ENCODE measurements at regions not wholly inside any gene's neighbourhood (a gene's known extent, or its start where the extent isn't known, plus 50 kb on each side); places are given as distances from the start of the nearest gene placed in this dataset.

DNA sequence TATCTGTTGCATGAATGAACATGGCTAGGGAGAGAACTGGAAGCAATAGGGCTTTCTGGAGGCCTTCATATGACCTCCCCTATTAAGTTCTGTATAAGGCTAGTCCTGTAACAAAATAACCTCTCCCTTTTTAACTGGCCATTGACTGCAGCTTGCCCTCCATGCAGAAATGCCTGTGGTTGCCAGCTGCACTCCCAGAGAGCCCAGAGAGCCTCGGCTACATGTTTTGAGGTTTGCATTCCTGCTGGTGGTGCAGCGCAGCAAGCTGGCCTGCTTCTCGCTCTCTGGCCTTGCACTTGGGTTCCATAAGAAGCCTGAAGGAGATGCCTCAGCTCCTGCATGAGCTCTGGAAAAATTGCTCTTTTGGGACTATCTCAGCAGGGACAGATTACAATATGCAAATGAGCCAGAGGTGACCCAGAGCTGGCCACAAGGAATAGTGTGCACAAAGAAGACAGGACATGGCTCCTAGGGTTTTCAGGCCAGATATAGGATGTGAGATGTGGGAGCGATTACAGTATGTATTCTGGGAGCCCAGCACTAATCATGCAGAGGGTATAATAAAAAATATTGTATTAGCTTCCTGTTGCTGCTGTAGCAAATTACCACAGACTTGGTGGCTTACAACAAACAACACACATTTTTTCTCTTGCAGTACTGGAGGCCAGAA, 186.7 kb downstream of the INSIG2 start:
- WGBS = 90% methylated on average over 4 of the region's 4 CpGs
- no peak overlapping the region for H3K27ac ChIP-seq (ENCODE audit: low read depth in 1 of 2, low read length in 1 of 2)
- H3K9me3 ChIP-seq (ENCODE audit: control insufficient read depth in 2 of 2, insufficient read depth in 1 of 2, low read length in 1 of 2) = no peaks in the 10 kb centered on the region
- no peaks in the 10 kb centered on the region for H3K36me3 ChIP-seq (ENCODE audit: control insufficient read depth in 2 of 2, insufficient read depth in 2 of 2, low read length in 1 of 2)
- DNase-seq (ENCODE audit: low read depth in 6 of 9, low spot score in 9 of 9) = no peak
- no peak overlapping the region for H3K4me3 ChIP-seq (ENCODE audit: low read length in 2 of 2)
- H3K27me3 ChIP-seq (ENCODE audit: control insufficient read depth in 2 of 2, insufficient read depth in 1 of 2, low read length in 1 of 2) = no peaks in the 10 kb centered on the region
- no peaks in the 10 kb centered on the region for H3K4me1 ChIP-seq (ENCODE audit: control insufficient read depth in 2 of 2, insufficient read depth in 2 of 2, low read length in 2 of 2)

- Histone ChIP-seq H3K36me3 (ENCODE audit: control insufficient read depth in 2 of 2, insufficient read depth in 2 of 2, low read length in 1 of 2) (no peaks in the 10 kb centered on the region), H3K9me3 (ENCODE audit: control insufficient read depth in 2 of 2, insufficient read depth in 1 of 2, low read length in 1 of 2) (no peaks in the 10 kb centered on the region), H3K4me3 (ENCODE audit: low read length in 2 of 2) (no peak overlapping the region), H3K4me1 (ENCODE audit: control insufficient read depth in 2 of 2, insufficient read depth in 2 of 2, low read length in 2 of 2) (no peaks in the 10 kb centered on the region), H3K27ac (ENCODE audit: low read depth in 1 of 2, low read length in 1 of 2) (no peak overlapping the region), H3K27me3 (ENCODE audit: control insufficient read depth in 2 of 2, insufficient read depth in 1 of 2, low read length in 1 of 2) (no peaks in the 10 kb centered on the region)
- WGBS = 93% methylated on average over 5 of the region's 5 CpGs
- DNase-seq (ENCODE audit: low read depth in 6 of 9, low spot score in 9 of 9) = no peak
Observed at GRCh38 chr2:118272391-118272790, 184.1 kb downstream of the INSIG2 start.

- Histone ChIP-seq H3K27ac (ENCODE audit: low read depth in 1 of 2, low read length in 1 of 2) (no peak overlapping the region), H3K4me1 (ENCODE audit: control insufficient read depth in 2 of 2, insufficient read depth in 2 of 2, low read length in 2 of 2) (no peaks in the 10 kb centered on the region), H3K9me3 (ENCODE audit: control insufficient read depth in 2 of 2, insufficient read depth in 1 of 2, low read length in 1 of 2) (no peaks in the 10 kb centered on the region), H3K36me3 (ENCODE audit: control insufficient read depth in 2 of 2, insufficient read depth in 2 of 2, low read length in 1 of 2) (no peaks in the 10 kb centered on the region), H3K4me3 (ENCODE audit: low read length in 2 of 2) (no peak overlapping the region), H3K27me3 (ENCODE audit: control insufficient read depth in 2 of 2, insufficient read depth in 1 of 2, low read length in 1 of 2) (no peaks in the 10 kb centered on the region)
- DNase-seq (ENCODE audit: low read depth in 6 of 9, low spot score in 9 of 9) = no peak
- WGBS = 84% methylated on average over 9 of the region's 9 CpGs
Observed at GRCh38 chr2:118269408-118270051, 181.3 kb downstream of the INSIG2 start.

GRCh38 chr2:118268268-118268667, 180.0 kb downstream of the INSIG2 start:
- no peak overlapping the region for H3K4me3 ChIP-seq (ENCODE audit: low read length in 2 of 2)
- 74% methylated on average over 5 of the region's 5 CpGs for WGBS
- no peaks in the 10 kb centered on the region for H3K4me1 ChIP-seq (ENCODE audit: control insufficient read depth in 2 of 2, insufficient read depth in 2 of 2, low read length in 2 of 2)
- H3K36me3 ChIP-seq (ENCODE audit: control insufficient read depth in 2 of 2, insufficient read depth in 2 of 2, low read length in 1 of 2) = no peaks in the 10 kb centered on the region
- no peaks in the 10 kb centered on the region for H3K9me3 ChIP-seq (ENCODE audit: control insufficient read depth in 2 of 2, insufficient read depth in 1 of 2, low read length in 1 of 2)
- H3K27me3 ChIP-seq (ENCODE audit: control insufficient read depth in 2 of 2, insufficient read depth in 1 of 2, low read length in 1 of 2) = no peaks in the 10 kb centered on the region
- H3K27ac ChIP-seq (ENCODE audit: low read depth in 1 of 2, low read length in 1 of 2) = no peak overlapping the region
- no peak for DNase-seq (ENCODE audit: low read depth in 6 of 9, low spot score in 9 of 9)

- no peaks in the 10 kb centered on the region for H3K27me3 ChIP-seq (ENCODE audit: control insufficient read depth in 2 of 2, insufficient read depth in 1 of 2, low read length in 1 of 2)
- no peak overlapping the region for H3K27ac ChIP-seq (ENCODE audit: low read depth in 1 of 2, low read length in 1 of 2)
- 97% methylated on average over 3 of the region's 3 CpGs for WGBS
- no peaks in the 10 kb centered on the region for H3K4me1 ChIP-seq (ENCODE audit: control insufficient read depth in 2 of 2, insufficient read depth in 2 of 2, low read length in 2 of 2)
- no peak overlapping the region for H3K4me3 ChIP-seq (ENCODE audit: low read length in 2 of 2)
- no peaks in the 10 kb centered on the region for H3K36me3 ChIP-seq (ENCODE audit: control insufficient read depth in 2 of 2, insufficient read depth in 2 of 2, low read length in 1 of 2)
- no peaks in the 10 kb centered on the region for H3K9me3 ChIP-seq (ENCODE audit: control insufficient read depth in 2 of 2, insufficient read depth in 1 of 2, low read length in 1 of 2)
- DNase-seq (ENCODE audit: low read depth in 6 of 9, low spot score in 9 of 9) = no peak
Observed at GRCh38 chr2:118265873-118266455, 177.7 kb downstream of the INSIG2 start.

- Histone ChIP-seq H3K36me3 (ENCODE audit: control insufficient read depth in 2 of 2, insufficient read depth in 2 of 2, low read length in 1 of 2) (no peaks in the 10 kb centered on the region), H3K27ac (ENCODE audit: low read depth in 1 of 2, low read length in 1 of 2) (no peak overlapping the region), H3K4me1 (ENCODE audit: control insufficient read depth in 2 of 2, insufficient read depth in 2 of 2, low read length in 2 of 2) (no peaks in the 10 kb centered on the region), H3K9me3 (ENCODE audit: control insufficient read depth in 2 of 2, insufficient read depth in 1 of 2, low read length in 1 of 2) (no peaks in the 10 kb centered on the region), H3K27me3 (ENCODE audit: control insufficient read depth in 2 of 2, insufficient read depth in 1 of 2, low read length in 1 of 2) (no peaks in the 10 kb centered on the region), H3K4me3 (ENCODE audit: low read length in 2 of 2) (no peak overlapping the region)
- DNase-seq (ENCODE audit: low read depth in 6 of 9, low spot score in 9 of 9) = no peak
- WGBS = 94% methylated on average over 7 of the region's 7 CpGs
Observed at GRCh38 chr2:118264232-118264990, 176.1 kb downstream of the INSIG2 start.

GRCh38 chr2:118257696-118258095, 169.4 kb downstream of the INSIG2 start:
- Histone ChIP-seq H3K27ac (ENCODE audit: low read depth in 1 of 2, low read length in 1 of 2) (no peak overlapping the region), H3K9me3 (ENCODE audit: control insufficient read depth in 2 of 2, insufficient read depth in 1 of 2, low read length in 1 of 2) (no peaks in the 10 kb centered on the region), H3K27me3 (ENCODE audit: control insufficient read depth in 2 of 2, insufficient read depth in 1 of 2, low read length in 1 of 2) (peaks cover 0 to 2% of the 10 kb centered on the region in 2 donors), H3K36me3 (ENCODE audit: control insufficient read depth in 2 of 2, insufficient read depth in 2 of 2, low read length in 1 of 2) (no peaks in the 10 kb centered on the region), H3K4me3 (ENCODE audit: low read length in 2 of 2) (no peak overlapping the region), H3K4me1 (ENCODE audit: control insufficient read depth in 2 of 2, insufficient read depth in 2 of 2, low read length in 2 of 2) (no peaks in the 10 kb centered on the region)
- 94% methylated on average over 2 of the region's 2 CpGs for WGBS
- no peak for DNase-seq (ENCODE audit: low read depth in 6 of 9, low spot score in 9 of 9)

GRCh38 chr2:118255771-118256372, 167.6 kb downstream of the INSIG2 start:
- no peak overlapping the region for H3K4me3 ChIP-seq (ENCODE audit: low read length in 2 of 2)
- 61% methylated on average over 5 of the region's 5 CpGs for WGBS
- no peaks in the 10 kb centered on the region for H3K36me3 ChIP-seq (ENCODE audit: control insufficient read depth in 2 of 2, insufficient read depth in 2 of 2, low read length in 1 of 2)
- H3K4me1 ChIP-seq (ENCODE audit: control insufficient read depth in 2 of 2, insufficient read depth in 2 of 2, low read length in 2 of 2) = no peaks in the 10 kb centered on the region
- H3K27me3 ChIP-seq (ENCODE audit: control insufficient read depth in 2 of 2, insufficient read depth in 1 of 2, low read length in 1 of 2) = peaks cover 0 to 2% of the 10 kb centered on the region in 2 donors
- H3K9me3 ChIP-seq (ENCODE audit: control insufficient read depth in 2 of 2, insufficient read depth in 1 of 2, low read length in 1 of 2) = no peaks in the 10 kb centered on the region
- no peak for DNase-seq (ENCODE audit: low read depth in 6 of 9, low spot score in 9 of 9)
- H3K27ac ChIP-seq (ENCODE audit: low read depth in 1 of 2, low read length in 1 of 2) = no peak overlapping the region

DNA sequence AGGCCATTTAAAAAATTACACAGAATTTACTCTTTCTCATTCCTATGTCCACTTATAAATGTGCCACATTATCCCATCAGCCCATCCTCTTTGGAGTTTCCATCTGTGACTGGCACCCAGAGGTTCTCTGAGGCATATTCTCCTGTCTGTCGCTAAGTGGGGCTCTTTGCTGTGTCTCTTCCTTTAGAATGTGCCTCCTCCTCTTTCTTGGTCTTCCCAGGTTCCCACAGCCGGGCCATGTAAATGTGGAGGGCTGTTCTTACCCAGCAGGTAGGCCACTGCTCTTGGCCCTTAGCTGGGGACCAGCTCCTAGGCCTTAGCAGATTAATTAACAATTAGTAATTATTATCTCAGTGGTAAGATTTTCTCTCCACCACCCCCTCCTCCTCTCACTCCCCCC, 167.0 kb downstream of the INSIG2 start:
- H3K36me3 ChIP-seq (ENCODE audit: control insufficient read depth in 2 of 2, insufficient read depth in 2 of 2, low read length in 1 of 2) = no peaks in the 10 kb centered on the region
- no peak for DNase-seq (ENCODE audit: low read depth in 6 of 9, low spot score in 9 of 9)
- WGBS = 50% methylated on average over 2 of the region's 2 CpGs
- H3K4me3 ChIP-seq (ENCODE audit: low read length in 2 of 2) = no peak overlapping the region
- H3K27ac ChIP-seq (ENCODE audit: low read depth in 1 of 2, low read length in 1 of 2) = no peak overlapping the region
- H3K9me3 ChIP-seq (ENCODE audit: control insufficient read depth in 2 of 2, insufficient read depth in 1 of 2, low read length in 1 of 2) = no peaks in the 10 kb centered on the region
- H3K4me1 ChIP-seq (ENCODE audit: control insufficient read depth in 2 of 2, insufficient read depth in 2 of 2, low read length in 2 of 2) = no peaks in the 10 kb centered on the region
- peaks cover 0 to 2% of the 10 kb centered on the region in 2 donors for H3K27me3 ChIP-seq (ENCODE audit: control insufficient read depth in 2 of 2, insufficient read depth in 1 of 2, low read length in 1 of 2)
